Breast epithelium (tissue), 4 donors: ENCODE measurements at regions not wholly inside any gene's neighbourhood (a gene's known extent, or its start where the extent isn't known, plus 50 kb on each side); places are given as distances from the start of the nearest gene placed in this dataset.

Source experiments
- DNase-seq, 2 donors: peaks; one replicate each; pipeline ENCODE4 v3.0.0-alpha.2; 2019; ENCODE audit warnings: low spot score in 2 of 2
- H3K27ac ChIP-seq, 2 donors: fragments of 200-600 bp; sonication (generic) in 1 of 2; one replicate each; pipeline ENCODE4 v1.5.1; 2016 to 2019; ENCODE audit warnings: mild to moderate bottlenecking in 1 of 2
- H3K27me3 ChIP-seq, 2 donors: fragments of 200-600 bp; sonication (generic) in 1 of 2; one replicate each; pipeline versions ENCODE4 v1.5.1 to v1.6.0; 2017 to 2019; ENCODE audit warnings: control low read depth in 1 of 2, mild to moderate bottlenecking in 1 of 2
- H3K36me3 ChIP-seq: fragments of 200-600 bp; one replicate; pipeline ENCODE4 v1.5.1; 2019
- H3K4me1 ChIP-seq, 2 donors: fragments of 200-600 bp; sonication (generic); one replicate each; pipeline ENCODE4 v1.5.1; 2016 to 2019; ENCODE audit warnings: control low read depth in 1 of 2
- H3K4me3 ChIP-seq, 3 donors: fragments of 200-600 bp; sonication (generic); 1 replicate in 2 of 3; 2 replicates in 1 of 3; pipeline ENCODE4 v1.5.1; 2016 to 2019; ENCODE audit warnings: mild to moderate bottlenecking in 3 of 3, moderate library complexity in 2 of 3
- H3K9me3 ChIP-seq, 2 donors: fragments of 200-600 bp; sonication (generic) in 1 of 2; one replicate each; pipeline ENCODE4 v1.5.1; 2016 to 2019; ENCODE audit warnings: control low read depth in 1 of 2
- CTCF ChIP-seq, 3 donors: fragments of 450-650 bp; IDR thresholded peaks; one replicate each; pipeline ENCODE4 v1.5.1; 2016 to 2017; ENCODE audit warnings: antibody characterized with exemption in 3 of 3, mild to moderate bottlenecking in 3 of 3, moderate library complexity in 3 of 3
- POLR2A ChIP-seq: fragments of 450-650 bp; IDR thresholded peaks from one replicate; pipeline ENCODE4 v1.6.1; 2016; ENCODE audit warnings: antibody characterized with exemption, mild to moderate bottlenecking, moderate library complexity
- POLR2AphosphoS5 ChIP-seq, 3 donors: sonication (generic); formaldehyde crosslinking; IDR thresholded peaks; one replicate each; pipeline ENCODE4 v1.6.1; 2017; ENCODE audit warnings: antibody characterized with exemption in 3 of 3
- intact Hi-C: fragments of 100-400 bp; cut with DNase I; formaldehyde crosslinking; loops from one replicate; pipeline ENCODE4 v1.15.1; 2023; ENCODE audit warnings: low total_unique reads

- Histone ChIP-seq H3K36me3 (no peaks in the 10 kb centered on the region), H3K27ac (no peak overlapping the region), H3K9me3 (no peaks in the 10 kb centered on the region), H3K4me3 (no peak overlapping the region), H3K27me3 (no peaks in the 10 kb centered on the region), H3K4me1 (no peaks in the 10 kb centered on the region)
- TF ChIP-seq POLR2A: no peak
- intact Hi-C loops: no loop called here
- DNase-seq: no peak
These were observed 653.0 kb upstream of the RORB start for GRCh38 chr9:73844135-73844534.

GRCh38 chr9:73845539-73845938 lies 651.6 kb upstream of the RORB start:
- H3K27ac ChIP-seq: no peak overlapping the region
- no peaks in the 10 kb centered on the region for H3K4me1 ChIP-seq
- no peaks in the 10 kb centered on the region for H3K36me3 ChIP-seq
- no peak for TF ChIP-seq POLR2AphosphoS5 (IDR thresholded peaks at IDR 0.05)
- TF ChIP-seq POLR2A: no peak
- no peak for TF ChIP-seq CTCF (IDR thresholded peaks at IDR 0.05)
- DNase-seq: no peak
- intact Hi-C loops: no loop called here
- H3K4me3 ChIP-seq: no peak overlapping the region
- H3K27me3 ChIP-seq: no peaks in the 10 kb centered on the region
- no peaks in the 10 kb centered on the region for H3K9me3 ChIP-seq

GRCh38 chr9:73845954-73846690 lies 651.0 kb upstream of the RORB start:
- Histone ChIP-seq H3K9me3 (no peaks in the 10 kb centered on the region), H3K27me3 (no peaks in the 10 kb centered on the region), H3K36me3 (no peaks in the 10 kb centered on the region), H3K4me1 (no peaks in the 10 kb centered on the region), H3K27ac (no peak overlapping the region), H3K4me3 (no peak overlapping the region)
- intact Hi-C loops: no loop called here
- TF ChIP-seq POLR2AphosphoS5 (IDR thresholded peaks at IDR 0.05) (no peak), CTCF (IDR thresholded peaks at IDR 0.05) (no peak), POLR2A (no peak)
- no peak for DNase-seq

DNA sequence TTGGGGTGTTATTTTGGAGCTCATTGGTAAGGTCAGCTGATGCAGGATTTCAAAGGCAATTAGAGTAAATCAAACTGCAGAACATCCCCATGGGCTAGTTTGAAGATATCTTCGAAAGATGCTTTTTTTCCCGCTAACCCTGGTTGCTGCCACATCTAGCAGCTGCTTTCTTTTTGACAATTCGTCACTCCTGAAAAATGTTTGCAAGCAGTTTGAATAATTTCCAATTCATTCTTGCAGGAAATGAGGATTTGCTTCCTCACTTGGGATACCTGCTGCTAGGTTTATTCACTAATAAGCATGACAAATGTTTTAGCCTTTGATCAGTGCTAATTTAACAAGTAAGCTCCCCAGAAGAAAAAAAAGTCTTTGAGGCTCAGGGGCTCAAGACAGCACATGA lies 649.6 kb upstream of the RORB start:
- DNase-seq: no peak
- no peaks in the 10 kb centered on the region for H3K4me1 ChIP-seq
- H3K27ac ChIP-seq: no peak overlapping the region
- no peak for TF ChIP-seq POLR2A
- TF ChIP-seq CTCF (IDR thresholded peaks at IDR 0.05): no peak
- no peak for TF ChIP-seq POLR2AphosphoS5 (IDR thresholded peaks at IDR 0.05)
- H3K4me3 ChIP-seq: no peak overlapping the region
- no peaks in the 10 kb centered on the region for H3K27me3 ChIP-seq
- no peaks in the 10 kb centered on the region for H3K9me3 ChIP-seq
- no peaks in the 10 kb centered on the region for H3K36me3 ChIP-seq
- intact Hi-C loops: no loop called here

DNA sequence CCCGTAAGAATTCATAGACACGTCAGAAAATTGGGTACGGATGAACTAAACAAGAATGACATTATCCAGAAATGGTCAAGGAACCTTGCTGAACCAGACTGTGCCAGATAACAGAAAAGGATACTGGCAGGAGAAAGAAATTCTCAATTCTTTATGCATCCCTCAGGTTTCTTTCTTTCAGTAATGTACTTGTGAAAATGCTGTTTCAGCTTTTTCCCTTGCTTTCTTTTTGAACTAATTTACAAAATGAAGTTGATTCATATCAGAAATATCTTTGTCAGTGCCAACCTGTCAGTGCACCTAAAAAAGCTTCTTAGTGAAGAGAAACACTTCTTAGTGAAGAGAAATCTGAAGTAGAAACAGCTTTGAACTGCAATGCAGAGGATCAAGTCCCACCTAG lies 643.6 kb upstream of the RORB start:
- intact Hi-C loops: no loop called here

More for the DNA sequence above, 643.6 kb upstream of the RORB start:
- H3K27me3 ChIP-seq: no peaks in the 10 kb centered on the region
- no peak overlapping the region for H3K4me3 ChIP-seq
- H3K27ac ChIP-seq: no peak overlapping the region
- DNase-seq: no peak
- H3K9me3 ChIP-seq: no peaks in the 10 kb centered on the region
- no peaks in the 10 kb centered on the region for H3K4me1 ChIP-seq
- TF ChIP-seq POLR2AphosphoS5 (IDR thresholded peaks at IDR 0.05) (no peak), CTCF (IDR thresholded peaks at IDR 0.05) (no peak), POLR2A (no peak)
- no peaks in the 10 kb centered on the region for H3K36me3 ChIP-seq
